GM12878 (cell line): ENCODE measurements at regions not wholly inside any gene's neighbourhood (a gene's known extent, or its start where the extent isn't known, plus 50 kb on each side); places are given as distances from the start of the nearest gene placed in this dataset.

ENCODE experiments used
- ATAC-seq: fragments of 200-7000 bp; cut with Tn5 transposase; 3 replicates; pipeline ENCODE4 v1.9.1; 2020; ENCODE audit warnings: mild to moderate bottlenecking, moderate library complexity
- BruUV-seq: library from RNA; stranded (reverse); fragments of 400-500 nt; replicated peaks from 2 replicates; lab custom pipeline; 2021; lab: Mats Ljungman, UMichigan
- CTCF ChIA-PET: fragments of 300-600 bp; sonication (Branson Sonifier 250); formaldehyde crosslinking; extraction: SDS; loops from one replicate; lab custom pipeline; 2021; ENCODE audit warnings: inconsistent platforms; lab: Yijun Ruan, JAX
- POLR2A ChIA-PET: fragments of 350-600 bp; formaldehyde crosslinking; extraction: SDS; loops from one replicate; lab custom pipeline; 2021; ENCODE audit warnings: inconsistent platforms; lab: Charles Lee
- RAD21 ChIA-PET: fragments of 300-600 bp; sonication (Branson Sonifier 250); formaldehyde crosslinking; loops from one replicate; lab custom pipeline; 2023; ENCODE audit warnings: antibody characterized with exemption; ENCODE audit not compliant: unreplicated experiment; lab: Charles Lee
- SMC1A ChIA-PET: fragments of 300-600 bp; sonication (Branson Sonifier 250); formaldehyde crosslinking; loops from one replicate; lab custom pipeline; 2023; ENCODE audit not compliant: unreplicated experiment, uncharacterized antibody; lab: Charles Lee
- DNase-seq: peaks from one replicate; pipeline ENCODE4 v3.0.0-alpha.2; 2011; ENCODE audit warnings: low read depth, low spot score
- FAIRE-seq: peaks from 3 replicates; lab custom pipeline; 2011; peaks lifted over from hg19 to GRCh38; lab: Jason Lieb, UNC
- H2AFZ ChIP-seq: 2 replicates; pipeline ENCODE4 v1.6.0; 2011; ENCODE audit warnings: low read depth, low read length, control low read depth; ENCODE audit not compliant: control insufficient read depth
- H3K27ac ChIP-seq: 2 replicates; pipeline ENCODE4 v1.5.1; 2011; ENCODE audit warnings: control low read depth; ENCODE audit not compliant: control insufficient read depth, insufficient read depth
- H3K27me3 ChIP-seq, 2 experiments: replicated peaks in 1 of 2; 2 replicates each; pipeline versions ENCODE4 v1.6.0 to v1.6.1; 2011; ENCODE audit warnings: low read length in 1 of 2; ENCODE audit not compliant: control insufficient read depth in 2 of 2, insufficient read depth in 2 of 2
- H3K36me3 ChIP-seq, 2 experiments: 2 replicates each; pipeline ENCODE4 v1.5.1; 2011; ENCODE audit warnings: low read length in 1 of 2; ENCODE audit not compliant: control insufficient read depth in 2 of 2, insufficient read depth in 2 of 2
- H3K4me1 ChIP-seq: 2 replicates; pipeline ENCODE4 v1.6.1; 2011; ENCODE audit warnings: mild to moderate bottlenecking, low read length, moderate library complexity, mixed read lengths; ENCODE audit not compliant: control insufficient read depth, insufficient read depth
- H3K4me2 ChIP-seq: 2 replicates; pipeline ENCODE4 v1.6.0; 2011; ENCODE audit warnings: control low read depth; ENCODE audit not compliant: control insufficient read depth, insufficient read depth
- H3K4me3 ChIP-seq: fragments of 200-600 bp; sonication (generic); 2 replicates; pipeline ENCODE4 v1.5.1; 2016
- H3K79me2 ChIP-seq: 2 replicates; pipeline ENCODE4 v1.6.0; 2011; ENCODE audit warnings: low read length; ENCODE audit not compliant: control insufficient read depth, insufficient read depth
- H3K9ac ChIP-seq: 2 replicates; pipeline ENCODE4 v1.8.0; 2011; ENCODE audit warnings: low read length, control low read depth, mixed read lengths; ENCODE audit not compliant: control insufficient read depth, insufficient read depth
- H3K9me3 ChIP-seq: replicated peaks from 3 replicates; pipeline ENCODE4 v1.5.1; 2011; ENCODE audit warnings: mild to moderate bottlenecking, low read length; ENCODE audit not compliant: control insufficient read depth, insufficient read depth
- H4K20me1 ChIP-seq: 2 replicates; pipeline ENCODE4 v1.6.0; 2011; ENCODE audit not compliant: control insufficient read depth, insufficient read depth
- ATF3 ChIP-seq: IDR thresholded peaks from 2 replicates; pipeline ENCODE4 v1.6.1; 2011; ENCODE audit warnings: low read depth, mild to moderate bottlenecking, low read length, moderate library complexity, borderline replicate concordance; ENCODE audit errors: extremely low read depth
- DPF2 ChIP-seq: fragments of 450-650 bp; IDR thresholded peaks from 2 replicates; pipeline ENCODE4 v1.6.1; 2017; ENCODE audit warnings: mild to moderate bottlenecking
- EED ChIP-seq: sonication (generic); IDR thresholded peaks from 2 replicates; pipeline ENCODE4 v1.6.1; 2016; ENCODE audit warnings: antibody characterized with exemption, low read depth
- IKZF2 ChIP-seq, 2 experiments: fragments of 450-650 bp; IDR thresholded peaks; 2 replicates each; pipeline ENCODE4 v1.6.1; 2017; ENCODE audit warnings: mild to moderate bottlenecking in 2 of 2, moderate library complexity in 2 of 2
- MEF2B ChIP-seq: fragments of 450-650 bp; IDR thresholded peaks from 2 replicates; pipeline ENCODE4 v1.6.1; 2018; ENCODE audit warnings: mild to moderate bottlenecking, moderate library complexity; ENCODE audit not compliant: partially characterized antibody, poor library complexity, severe bottlenecking
- NFIC ChIP-seq: IDR thresholded peaks from 2 replicates; pipeline ENCODE4 v1.6.1; 2012; ENCODE audit warnings: low read depth, mild to moderate bottlenecking, inconsistent platforms, low read length, moderate library complexity
- NFYB ChIP-seq: IDR thresholded peaks from 2 replicates; pipeline ENCODE4 v1.6.1; 2011; ENCODE audit warnings: low read depth, mild to moderate bottlenecking, low read length, improper control_type of control experiment, moderate library complexity; ENCODE audit not compliant: insufficient read depth
- RB1 ChIP-seq: fragments of 450-650 bp; formaldehyde crosslinking; IDR thresholded peaks from 2 replicates; pipeline ENCODE4 v1.6.1; 2017; ENCODE audit warnings: mild to moderate bottlenecking, borderline replicate concordance
- REST ChIP-seq: IDR thresholded peaks from 2 replicates; pipeline ENCODE4 v1.6.1; 2012; ENCODE audit warnings: mild to moderate bottlenecking, low read depth, low read length
- RUNX3 ChIP-seq: IDR thresholded peaks from 2 replicates; pipeline ENCODE4 v1.6.1; 2012; ENCODE audit warnings: low read length, inconsistent platforms
- SP1 ChIP-seq: IDR thresholded peaks from one replicate; pipeline ENCODE4 v1.6.1; 2011; ENCODE audit warnings: low read depth, low read length
- SPI1 ChIP-seq: IDR thresholded peaks from 2 replicates; pipeline ENCODE4 v1.6.1; 2011; ENCODE audit warnings: low read depth, mild to moderate bottlenecking, low read length, moderate library complexity, borderline replicate concordance; ENCODE audit not compliant: insufficient read depth
- SREBF1 ChIP-seq: IDR thresholded peaks from 2 replicates; pipeline ENCODE4 v1.6.1; 2012; ENCODE audit warnings: mild to moderate bottlenecking, low read length
- SREBF2 ChIP-seq: IDR thresholded peaks from 2 replicates; pipeline ENCODE4 v1.6.1; 2012; ENCODE audit warnings: mild to moderate bottlenecking, low read length
- TCF3 ChIP-seq: IDR thresholded peaks from 2 replicates; pipeline ENCODE4 v1.6.1; 2012; ENCODE audit warnings: low read depth, mild to moderate bottlenecking, low read length, borderline replicate concordance; ENCODE audit not compliant: insufficient read depth
- ZNF24 ChIP-seq: fragments of 450-650 bp; IDR thresholded peaks from 2 replicates; pipeline ENCODE4 v1.6.1; 2017; ENCODE audit warnings: antibody characterized with exemption, mild to moderate bottlenecking
- ZNF384 ChIP-seq: IDR thresholded peaks from 2 replicates; pipeline ENCODE4 v1.6.1; 2012; ENCODE audit warnings: low read depth, mild to moderate bottlenecking, low read length, improper control_type of control experiment, borderline replicate concordance
- WGBS: methylation state at CpG from one replicate; pipeline ENCODE4 v1.1.6; 2016; ENCODE audit warnings: low lambda C conversion rate; ENCODE audit not compliant: insufficient replicate concordance, insufficient coverage; ENCODE audit errors: missing lambda C conversion rate; 5-methylcytosine and 5-hydroxymethylcytosine counted together
- in situ Hi-C: fragments of 300-500 bp; cut with MboI; formaldehyde crosslinking; loops from 9 replicates; pipeline ENCODE4 v1.14.3; 2018; ENCODE audit warnings: mixed read lengths
- intact Hi-C: fragments of 100-400 bp; cut with micrococcal nuclease; formaldehyde crosslinking; loops from one replicate; pipeline ENCODE4 v1.14.2; 2022; ENCODE audit not compliant: unreplicated experiment

GRCh38 chr6:119542037-119542436 is 192.5 kb upstream of the MAN1A1 start:
- FAIRE-seq = no peak
- RAD21 ChIA-PET = no interaction called here

GRCh38 chr6:119541132-119541905 is 191.8 kb upstream of the MAN1A1 start:
- CTCF ChIA-PET = no interaction called here
- no TSS peak for BruUV-seq
- no peak for FAIRE-seq
- no peak for TF ChIP-seq SREBF2
- TF ChIP-seq IKZF2 (IDR thresholded peaks at IDR 0.05) = no peak
- no peak for TF ChIP-seq SP1
- TF ChIP-seq SREBF1 = no peak
- TF ChIP-seq ZNF384 = no peak
- TF ChIP-seq SPI1 = no peak
- no peak for TF ChIP-seq DPF2
- TF ChIP-seq MEF2B = no peak
- no peak for TF ChIP-seq RB1
- no peak for TF ChIP-seq REST
- no peak for TF ChIP-seq NFIC
- TF ChIP-seq EED = no peak
- no peak for TF ChIP-seq ATF3

More at GRCh38 chr6:119542037-119542436, 192.5 kb upstream of the MAN1A1 start:
- in situ Hi-C loops = no loop called here
- Histone ChIP-seq H3K36me3 (no peaks in the 10 kb centered on the region), H3K9ac (no peak overlapping the region), H3K27me3 (no peaks in the 10 kb centered on the region), H3K9me3 (no peaks in the 10 kb centered on the region; the same call in 2 of the 3 replicates), H2AFZ (no peak overlapping the region), H4K20me1 (no peaks in the 10 kb centered on the region), H3K4me1 (no peaks in the 10 kb centered on the region), H3K4me3 (no peak overlapping the region), H3K4me2 (no peak overlapping the region), H3K79me2 (no peaks in the 10 kb centered on the region), H3K27ac (no peak overlapping the region)
- ChIA-PET SMC1A (no interaction called here), POLR2A (no interaction called here), CTCF (no interaction called here)
- no peak for TF ChIP-seq NFYB
- TF ChIP-seq TCF3 = no peak
- TF ChIP-seq ZNF24 = no peak
- no peak for TF ChIP-seq RUNX3
- intact Hi-C loops = no loop called here
- WGBS = 88% methylated on average over 1 of the region's 1 CpG
- ATAC-seq (no peak), DNase-seq (no peak)
- BruUV-seq = no TSS peak

More at GRCh38 chr6:119541132-119541905, 191.8 kb upstream of the MAN1A1 start:
- Histone ChIP-seq H3K4me2 (no peak overlapping the region), H3K9me3 (no peaks in the 10 kb centered on the region; the same call in 2 of the 3 replicates), H2AFZ (no peak overlapping the region), H3K36me3 (no peaks in the 10 kb centered on the region), H3K9ac (no peak overlapping the region), H4K20me1 (no peaks in the 10 kb centered on the region), H3K4me3 (no peak overlapping the region), H3K27ac (no peak overlapping the region), H3K79me2 (no peaks in the 10 kb centered on the region), H3K4me1 (no peaks in the 10 kb centered on the region), H3K27me3 (no peaks in the 10 kb centered on the region)
- ChIA-PET POLR2A (no interaction called here), RAD21 (no interaction called here), SMC1A (interaction anchor here (1.3 kb wide), 1 partner anchor 8 kb away, joined by 4 read pairs; no protein-coding TSS in a partner anchor)
- in situ Hi-C loops = no loop called here
- intact Hi-C loops = no loop called here
- WGBS = 54% methylated on average over 3 of the region's 3 CpGs
- no peak for DNase-seq
- no peak for ATAC-seq
